ENCODE measurements at regions not wholly inside any gene's neighbourhood (a gene's known extent, or its start where the extent isn't known, plus 50 kb on each side); places are given as distances from the start of the nearest gene placed in this dataset.
A peak's percentile ranks its signal among the peaks of the same experiment; 100 is the strongest.

DNA sequence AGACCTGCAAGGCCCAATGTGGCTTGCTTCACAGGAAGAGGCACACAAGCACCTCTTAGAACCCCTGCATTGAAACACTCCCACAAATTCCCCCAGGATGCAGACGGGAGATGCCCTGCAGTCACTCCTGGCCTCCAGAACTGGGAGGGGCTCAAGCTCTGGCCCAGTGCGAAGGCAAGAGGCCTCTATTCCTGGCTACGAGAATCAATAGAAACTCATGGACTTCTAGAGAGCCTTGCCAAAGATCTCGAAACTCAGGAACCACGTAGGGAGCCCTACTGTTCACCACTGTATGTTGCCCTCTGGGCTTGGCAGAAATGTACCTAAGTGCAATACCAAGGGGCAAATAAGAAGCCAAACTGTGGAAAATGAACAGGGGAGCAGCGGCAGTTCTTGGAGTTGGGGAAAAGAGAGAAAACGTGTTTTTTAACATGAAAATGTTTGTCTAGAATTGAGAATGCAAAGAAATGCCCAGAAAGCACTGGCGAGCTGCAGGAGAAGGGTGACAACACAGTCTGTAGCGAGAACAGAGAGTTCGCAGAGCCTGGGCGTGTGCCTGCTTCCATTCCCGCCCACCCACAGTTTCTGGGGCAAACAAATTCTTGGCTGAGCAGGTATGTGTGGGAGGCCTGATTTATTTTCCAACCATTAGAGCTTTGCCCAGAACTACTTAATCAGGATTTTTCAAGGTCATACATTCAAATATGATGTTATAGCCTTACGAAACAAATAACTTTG, 260.5 kb upstream of the KLF14 start:
- DNase-seq (ENCODE audit: low read depth, low spot score): no peak

DNA sequence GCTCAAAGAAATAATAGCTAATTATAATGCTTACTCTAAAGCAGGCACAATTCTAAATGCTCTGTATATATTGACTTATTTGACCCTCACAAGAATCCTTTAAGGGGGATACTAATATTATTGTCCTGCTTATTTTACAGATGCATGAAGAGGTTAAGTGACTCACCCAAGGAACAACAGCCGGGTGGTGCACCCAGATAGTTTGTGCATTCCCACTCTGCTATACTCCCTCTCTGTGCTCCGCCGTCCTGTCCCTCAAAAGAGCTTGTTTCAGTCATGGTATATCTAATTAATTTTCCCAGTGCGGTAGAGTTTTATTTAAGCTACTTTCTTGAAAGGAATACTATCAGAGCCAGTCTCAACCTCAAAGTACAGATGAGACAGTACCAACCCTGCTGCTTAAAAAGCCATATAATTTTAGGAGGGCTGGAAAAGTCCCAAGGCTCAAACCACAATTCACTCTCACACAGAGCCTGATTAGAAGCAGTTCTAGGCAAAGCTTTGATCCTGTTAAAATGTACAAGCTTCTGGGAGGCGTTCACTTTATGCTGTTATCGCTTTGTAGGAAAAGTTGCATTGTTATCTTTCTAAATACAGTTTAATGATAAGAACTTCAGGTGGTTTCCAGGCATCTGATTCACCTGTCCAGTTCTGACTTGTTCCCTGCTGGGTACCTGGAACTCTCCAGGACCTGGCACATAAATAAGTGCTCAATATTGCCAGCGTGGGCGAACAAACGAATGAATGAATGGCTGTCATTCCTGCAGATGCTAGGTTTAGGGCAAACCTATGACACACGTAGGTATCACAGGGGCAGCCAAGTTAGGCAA, 261.5 kb upstream of the KLF14 start:
- DNase-seq (ENCODE audit: low read depth, low spot score): no peak

DNA sequence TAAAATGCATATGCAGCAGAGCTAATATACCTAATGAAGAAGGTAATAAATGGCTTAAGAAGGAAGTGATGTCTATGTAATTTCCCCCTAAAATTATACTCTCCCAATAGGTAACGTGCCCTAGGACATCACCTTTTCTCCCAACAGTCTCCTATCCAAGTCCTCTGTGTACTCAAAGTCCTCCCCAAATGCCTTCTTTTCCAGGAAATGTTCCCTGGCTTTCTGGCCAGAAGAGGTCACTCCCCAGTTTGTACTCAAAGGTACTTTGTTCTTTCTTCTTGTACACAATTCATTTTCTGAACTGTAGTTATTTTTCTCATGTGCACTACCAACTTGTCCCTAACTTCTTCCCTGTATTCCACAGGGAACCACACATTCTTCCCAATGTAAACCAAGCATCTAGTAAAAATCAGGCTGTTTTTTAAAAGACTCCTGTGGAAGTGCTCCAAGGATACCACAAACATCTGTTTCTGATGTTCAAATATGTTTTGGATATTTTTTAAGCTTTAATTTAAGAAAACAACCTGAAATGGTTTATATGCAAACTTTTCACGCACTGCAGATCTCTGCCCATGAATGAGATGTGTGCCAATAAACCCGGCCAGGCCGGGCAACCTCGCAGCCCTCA, 262.3 kb upstream of the KLF14 start:
- no peak for DNase-seq (ENCODE audit: low read depth, low spot score)

DNA sequence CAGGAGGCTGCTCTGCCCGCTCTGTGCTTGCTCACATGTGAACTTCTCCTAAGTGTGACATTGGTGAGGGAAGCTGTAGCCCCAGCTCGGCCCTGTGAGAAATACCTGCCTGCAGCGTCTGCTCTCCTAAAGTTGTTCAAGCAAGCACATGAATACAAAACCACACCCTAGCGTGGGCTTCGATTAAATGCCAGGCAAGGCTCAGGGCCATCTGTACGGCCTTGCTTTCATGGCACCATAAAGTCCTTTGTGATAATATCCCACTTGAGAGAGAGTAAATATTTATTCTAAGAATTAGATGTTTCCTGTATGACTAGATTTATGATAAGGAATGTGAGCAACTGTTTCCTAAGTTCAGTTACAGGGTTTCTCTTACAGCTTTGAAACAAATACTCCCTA, 262.8 kb upstream of the KLF14 start:
- DNase-seq (ENCODE audit: low read depth, low spot score): no peak

DNA sequence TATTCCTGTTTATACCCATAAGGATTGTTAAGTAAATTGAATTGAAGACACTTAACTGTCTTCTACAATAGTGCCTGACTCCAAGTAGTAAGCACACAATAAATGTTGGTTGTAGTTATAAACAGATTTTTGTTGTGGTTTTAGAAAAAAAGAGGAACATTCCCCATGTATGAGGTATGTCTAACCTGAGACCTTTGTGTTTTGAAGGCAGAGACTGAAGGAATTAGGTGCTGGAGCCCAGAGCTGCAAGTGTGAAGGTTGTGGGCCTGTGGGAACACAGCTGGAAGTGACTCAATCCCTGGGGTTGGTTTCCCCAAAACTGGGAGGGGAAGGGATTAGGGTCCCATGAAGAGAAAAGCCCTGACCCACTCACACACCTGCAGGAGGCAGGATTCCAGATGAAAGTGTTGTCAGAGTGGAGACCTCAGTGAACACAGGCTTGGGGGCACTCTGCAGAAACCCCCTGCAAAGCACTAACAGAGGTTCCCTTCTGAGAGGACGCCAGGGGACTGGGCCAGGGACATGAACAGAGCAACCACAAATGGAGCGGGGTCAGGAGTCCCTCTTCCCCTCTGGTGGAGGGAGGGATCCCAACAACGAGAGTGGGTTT, 265.1 kb upstream of the KLF14 start:
- no peak for DNase-seq (ENCODE audit: low read depth, low spot score)

DNA sequence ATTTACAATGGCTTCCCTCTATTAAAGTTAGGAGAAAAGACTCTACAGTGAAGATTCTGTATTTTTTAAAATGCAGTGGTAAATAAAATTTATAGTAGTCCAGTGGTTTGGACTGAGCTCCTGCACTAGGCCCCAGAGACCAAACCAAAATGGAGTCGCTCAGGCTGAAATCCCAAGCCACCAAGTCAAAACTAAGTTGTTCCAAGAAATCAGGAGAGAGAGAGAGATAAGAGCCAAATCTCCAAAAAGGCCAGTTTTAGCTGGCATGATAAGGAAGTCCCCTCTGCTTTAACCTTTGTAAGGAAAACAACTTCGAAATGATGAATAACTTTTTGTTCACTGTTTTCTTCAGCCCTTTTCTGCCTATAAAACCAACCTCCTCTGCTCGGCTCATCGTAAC, 265.9 kb upstream of the KLF14 start:
- DNase-seq (ENCODE audit: low read depth, low spot score): no peak

DNA sequence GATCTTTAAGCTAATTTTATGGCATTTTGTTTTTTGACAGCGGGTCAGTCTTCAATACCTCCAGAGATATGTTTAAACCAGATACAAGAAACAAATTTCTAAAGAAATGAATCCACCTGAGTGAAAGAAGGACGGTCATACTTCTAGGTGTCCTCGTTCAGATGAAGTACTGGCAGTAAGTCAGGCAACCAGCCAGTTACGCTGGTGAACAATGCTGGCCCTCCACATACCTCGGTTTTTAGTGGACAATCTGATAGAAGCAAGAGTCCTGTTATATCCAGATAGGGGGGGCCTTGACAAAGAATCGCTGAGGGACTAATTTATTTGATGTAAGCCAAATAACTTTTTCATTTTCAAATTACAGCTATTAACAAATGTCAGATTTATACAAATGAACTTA, 266.4 kb upstream of the KLF14 start:
- DNase-seq (ENCODE audit: low read depth, low spot score): no peak

DNA sequence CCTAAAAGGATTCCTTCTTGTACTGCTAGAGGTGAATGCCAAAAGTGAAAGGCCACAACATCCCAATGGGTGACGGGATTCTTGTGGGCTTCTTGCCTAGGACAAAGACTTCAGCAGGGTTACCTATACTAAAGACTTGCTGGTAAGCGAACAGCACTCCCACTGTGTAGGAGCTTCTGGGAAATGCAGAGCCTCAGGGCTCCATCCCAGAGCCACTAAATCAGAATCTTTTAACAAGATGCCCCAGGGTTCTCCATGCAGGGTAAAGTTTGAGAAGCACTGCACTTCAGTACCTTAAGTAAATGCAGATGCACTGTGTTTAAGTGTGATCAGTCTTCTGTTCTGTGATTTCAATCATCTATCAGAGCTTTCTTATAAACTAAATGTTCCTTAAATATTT, 266.9 kb upstream of the KLF14 start:
- DNase-seq (ENCODE audit: low read depth, low spot score): no peak

DNA sequence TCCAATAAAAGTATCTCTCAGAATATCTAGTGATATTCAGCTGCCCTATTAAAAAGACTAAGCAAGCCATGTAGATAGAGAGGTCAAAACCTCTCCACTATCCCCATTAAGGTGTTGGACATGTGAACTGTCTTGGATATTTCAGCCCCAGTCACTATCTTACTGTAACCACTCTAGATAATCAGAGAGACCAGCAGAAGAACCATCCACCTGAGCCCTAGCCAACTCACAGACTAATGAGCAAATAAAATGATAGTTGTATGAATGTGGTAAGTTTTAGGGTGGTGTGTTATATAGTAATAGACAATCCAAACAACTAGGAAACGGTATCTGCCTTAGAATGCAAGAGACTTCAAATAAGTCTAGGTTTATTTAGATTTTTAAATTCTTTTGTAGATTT, 268.6 kb upstream of the KLF14 start:
- no peak for DNase-seq (ENCODE audit: low read depth, low spot score)

DNA sequence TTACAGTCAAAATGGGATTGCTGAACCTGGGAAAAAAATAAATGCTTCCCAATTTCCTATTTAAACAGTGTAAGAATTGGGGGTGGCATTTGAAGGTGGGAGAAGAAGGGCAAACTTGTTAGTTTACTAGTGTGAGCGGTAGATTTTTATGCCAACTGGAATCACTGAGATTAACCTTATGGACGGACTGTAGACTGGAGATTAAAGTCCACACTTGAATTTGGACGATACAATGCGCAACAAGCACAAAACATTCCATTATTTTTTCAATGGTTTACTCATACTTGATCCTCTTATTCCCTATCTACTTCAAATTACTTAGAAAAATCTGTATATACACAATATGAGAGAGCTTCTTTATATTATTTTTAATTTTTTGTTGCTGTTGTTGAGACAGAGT, 269.6 kb upstream of the KLF14 start:
- DNase-seq (ENCODE audit: low read depth, low spot score): no peak

DNA sequence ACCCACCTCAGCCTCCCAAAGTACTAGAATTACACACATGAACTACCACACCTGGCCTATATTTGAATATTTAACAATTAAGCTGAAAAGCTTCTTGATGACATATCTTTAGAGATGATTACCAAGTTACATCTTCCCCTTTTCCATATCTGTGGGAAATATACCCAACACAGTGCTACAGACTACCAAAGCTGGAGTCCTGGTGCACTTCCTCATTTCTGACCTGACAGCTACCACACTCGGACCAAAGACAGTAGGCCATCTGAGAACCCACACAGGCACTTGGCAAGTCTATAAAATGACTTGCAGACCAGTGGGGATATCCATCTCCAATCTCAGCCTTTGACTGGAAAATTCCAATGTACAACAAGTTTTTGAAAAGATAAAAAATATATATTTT, 270.4 kb upstream of the KLF14 start:
- no peak for DNase-seq (ENCODE audit: low read depth, low spot score)

DNA sequence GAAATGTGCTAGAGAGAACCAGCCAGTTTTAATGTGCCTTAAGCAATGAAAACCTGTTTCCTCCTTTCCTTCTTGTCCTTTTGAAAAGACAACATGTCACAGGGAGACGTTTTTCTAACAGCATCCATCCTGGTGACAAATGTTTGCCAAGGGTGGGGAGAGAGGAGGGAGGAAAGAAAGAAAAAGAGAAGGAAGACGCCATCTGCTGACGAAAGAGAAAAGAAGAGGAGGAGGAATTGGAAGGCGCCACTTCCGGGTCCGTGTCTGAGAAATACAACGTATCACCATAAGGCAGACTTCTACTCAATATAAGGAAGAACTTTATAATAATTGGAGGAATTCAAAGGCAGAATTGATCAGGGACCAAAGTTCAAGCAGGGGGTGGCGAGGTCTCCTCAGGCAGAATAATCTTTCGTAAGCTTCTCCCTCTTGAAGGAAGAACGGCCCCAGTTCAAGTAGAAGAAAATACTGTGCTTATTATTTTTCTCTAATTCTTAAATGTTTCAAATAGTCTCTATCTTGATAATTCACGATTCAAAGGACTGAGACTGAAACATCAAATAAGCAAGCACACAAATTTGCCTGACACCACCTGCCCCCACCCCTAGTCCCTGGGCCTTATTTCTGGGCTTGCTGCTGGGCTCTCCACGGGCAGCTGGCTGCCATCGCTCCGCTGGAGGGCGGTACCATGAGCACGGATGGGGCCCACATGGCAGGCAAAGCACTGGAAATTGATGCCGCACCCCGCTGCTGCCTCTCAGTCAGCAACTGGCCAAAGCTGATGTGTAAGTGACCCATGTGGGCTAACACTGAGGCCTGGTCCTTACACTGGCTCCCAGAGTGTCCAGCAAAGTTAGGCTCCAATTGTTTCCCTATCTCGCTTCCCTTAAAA, 273.7 kb upstream of the KLF14 start:
- DNase-seq (ENCODE audit: low read depth, low spot score): peak; percentile 13

DNA sequence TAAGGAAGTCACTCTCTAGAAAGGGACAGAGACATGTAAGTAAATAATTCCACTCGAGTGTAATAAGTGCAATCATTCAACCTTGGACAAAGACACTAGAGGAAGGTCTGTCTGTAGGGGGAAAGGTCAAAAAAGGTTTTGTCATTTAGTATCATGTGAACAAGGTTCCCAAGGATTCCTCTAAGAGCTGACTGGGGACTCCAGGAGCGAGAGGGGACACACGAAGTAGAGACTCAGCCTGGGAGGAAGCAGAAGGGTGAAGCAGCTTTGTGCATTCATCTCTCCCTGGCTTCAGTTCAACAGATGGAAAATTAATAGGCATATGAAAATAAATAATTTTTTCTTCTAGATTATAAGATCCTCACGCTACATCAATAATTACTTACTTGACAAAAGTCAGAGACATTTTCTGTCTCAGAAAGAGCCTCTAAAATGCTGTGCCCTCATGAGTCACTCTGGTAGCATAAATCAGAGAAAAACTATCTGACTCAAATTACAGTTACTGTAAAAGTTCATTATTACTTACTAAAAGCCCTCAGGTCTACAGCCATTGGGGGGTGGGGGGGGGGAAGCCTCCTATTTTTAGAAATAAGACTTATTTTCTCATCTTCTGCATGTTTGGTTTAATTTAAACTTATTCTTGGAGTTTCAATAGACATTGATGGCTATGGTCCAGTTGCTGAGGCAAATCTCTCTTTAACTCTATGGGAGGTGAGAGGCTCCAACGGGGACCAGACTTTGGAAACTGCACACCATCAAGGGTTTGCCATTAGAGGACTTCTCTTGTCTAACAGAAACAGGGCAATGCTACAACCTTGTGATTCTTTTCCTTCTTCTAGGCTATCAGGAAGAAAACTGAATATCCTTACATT, 275.1 kb upstream of the KLF14 start:
- no peak for DNase-seq (ENCODE audit: low read depth, low spot score)

DNA sequence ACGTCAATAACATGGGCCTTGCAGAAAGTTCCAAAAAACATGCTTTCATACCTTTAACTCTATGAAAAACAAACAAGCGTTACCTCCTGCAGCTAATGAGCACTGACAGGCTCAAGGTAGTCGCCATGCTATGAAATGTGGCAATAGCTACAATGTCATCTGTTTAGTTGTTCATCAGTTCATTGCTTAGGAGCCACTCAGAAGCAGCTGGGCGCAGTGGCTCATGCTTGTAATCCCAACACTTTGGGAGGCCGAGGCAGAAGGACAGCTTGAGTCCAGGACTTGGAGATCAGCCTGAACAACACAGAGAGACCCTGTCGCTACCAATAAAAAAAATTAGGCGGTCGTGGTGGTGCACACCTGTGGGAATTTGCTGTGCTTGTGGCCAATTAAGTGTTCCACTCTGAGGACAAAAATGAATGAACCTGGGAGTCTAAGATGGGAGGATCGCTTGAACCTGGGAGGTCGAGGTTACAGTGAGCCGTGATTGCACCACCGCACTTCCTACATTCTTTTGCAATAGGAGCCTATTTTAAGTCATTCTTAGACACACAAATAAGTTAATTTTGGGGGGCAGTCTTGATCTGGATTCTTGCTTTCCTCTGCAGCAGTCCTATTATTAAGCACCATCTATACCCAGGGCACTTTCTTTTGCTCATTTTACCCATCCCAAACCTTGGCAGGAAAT, 276.2 kb upstream of the KLF14 start:
- DNase-seq (ENCODE audit: low read depth, low spot score): no peak

DNA sequence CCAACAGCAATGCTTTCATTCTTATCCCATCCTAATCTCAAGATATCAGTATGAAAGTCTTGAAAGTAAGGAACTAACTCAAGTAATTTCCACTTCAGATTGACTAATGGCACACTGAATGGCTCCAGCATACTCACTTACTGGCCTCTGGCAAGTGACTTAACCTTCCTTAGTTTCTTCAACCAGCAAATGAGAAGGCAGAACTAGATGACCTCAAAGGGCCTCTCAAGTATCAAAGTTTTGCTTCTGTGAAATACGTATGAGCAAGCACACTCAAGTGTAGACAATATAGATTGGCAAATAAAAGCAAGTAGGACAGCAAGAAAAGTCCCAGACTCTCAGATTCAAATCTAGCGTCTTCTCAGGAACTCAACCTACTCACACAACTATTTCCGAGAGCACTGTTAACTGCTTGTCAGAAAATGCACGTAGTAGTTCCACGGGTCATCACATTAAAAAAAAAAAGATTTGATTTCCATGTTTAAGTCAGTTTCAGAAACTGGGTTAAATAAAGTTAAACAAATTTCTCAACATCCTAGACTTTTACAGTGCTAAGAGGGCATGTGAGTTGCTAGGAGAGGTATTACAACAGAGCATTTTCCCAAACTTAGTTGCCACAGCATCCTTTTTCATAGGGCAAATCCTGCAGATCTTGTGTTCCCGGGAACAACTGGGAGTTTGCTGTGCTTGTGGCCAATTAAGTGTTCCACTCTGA, 276.9 kb upstream of the KLF14 start:
- no peak for DNase-seq (ENCODE audit: low read depth, low spot score)

DNA sequence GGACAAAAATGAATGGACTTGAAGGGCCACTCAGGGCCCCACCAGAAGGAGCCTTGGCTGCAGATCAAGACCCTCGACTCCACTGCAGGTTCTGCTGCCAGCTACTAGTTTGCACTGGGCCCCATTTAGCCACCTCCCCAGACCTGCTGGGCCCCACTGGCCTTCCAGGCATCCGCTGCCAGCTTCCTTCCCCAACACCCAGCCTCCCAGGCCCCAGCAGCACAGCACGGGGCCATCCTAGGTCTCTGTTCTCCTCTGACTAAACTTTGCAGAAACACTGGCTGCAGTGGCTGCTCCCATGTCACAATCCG, 277.4 kb upstream of the KLF14 start:
- no peak for DNase-seq (ENCODE audit: low read depth, low spot score)

DNA sequence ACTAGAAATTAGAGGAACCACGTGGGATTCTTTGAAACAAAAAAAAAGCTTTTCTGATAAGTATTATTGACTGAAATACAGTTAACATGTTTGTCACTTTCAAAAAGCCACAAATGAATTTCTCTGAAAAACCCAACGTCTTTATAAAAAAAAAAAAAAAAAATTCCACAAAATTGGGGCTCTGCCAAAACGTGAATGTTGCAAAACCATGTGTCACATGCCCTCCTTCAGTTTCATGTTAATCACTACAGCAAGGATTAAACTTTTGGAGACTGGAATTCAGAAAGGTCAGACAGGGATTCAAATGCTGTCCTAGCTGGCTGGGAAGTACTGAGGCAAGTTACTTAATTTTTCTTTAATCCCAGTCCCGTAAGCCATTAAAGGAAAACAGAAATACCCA, 278.0 kb upstream of the KLF14 start:
- no peak for DNase-seq (ENCODE audit: low read depth, low spot score)

DNA sequence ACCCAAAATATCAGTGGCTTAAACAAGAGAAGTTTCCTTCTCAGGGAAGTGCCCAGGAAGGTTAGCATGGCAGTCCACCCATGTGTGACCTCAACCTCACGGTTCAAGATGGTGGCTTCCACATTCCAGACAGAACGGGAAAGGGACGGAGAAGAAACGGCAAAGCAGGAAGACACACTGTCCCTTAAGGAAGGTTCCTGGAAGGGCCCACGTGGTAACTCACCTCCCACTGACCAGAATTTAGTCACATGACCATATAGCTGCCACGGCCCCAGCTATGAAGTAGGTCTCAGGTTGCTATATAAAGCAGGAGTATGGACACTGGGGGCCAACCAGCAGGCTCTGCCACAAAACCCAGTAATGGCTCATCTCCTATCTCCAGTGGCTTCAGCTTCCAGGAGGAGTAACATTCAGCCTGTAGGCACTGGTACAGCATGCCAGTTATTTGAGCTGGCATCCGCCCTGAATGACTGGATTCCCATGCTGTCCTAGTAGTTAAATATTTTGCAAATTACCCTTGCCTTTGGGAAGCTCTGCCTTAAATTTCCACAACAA, 278.5 kb upstream of the KLF14 start:
- DNase-seq (ENCODE audit: low read depth, low spot score): no peak

DNA sequence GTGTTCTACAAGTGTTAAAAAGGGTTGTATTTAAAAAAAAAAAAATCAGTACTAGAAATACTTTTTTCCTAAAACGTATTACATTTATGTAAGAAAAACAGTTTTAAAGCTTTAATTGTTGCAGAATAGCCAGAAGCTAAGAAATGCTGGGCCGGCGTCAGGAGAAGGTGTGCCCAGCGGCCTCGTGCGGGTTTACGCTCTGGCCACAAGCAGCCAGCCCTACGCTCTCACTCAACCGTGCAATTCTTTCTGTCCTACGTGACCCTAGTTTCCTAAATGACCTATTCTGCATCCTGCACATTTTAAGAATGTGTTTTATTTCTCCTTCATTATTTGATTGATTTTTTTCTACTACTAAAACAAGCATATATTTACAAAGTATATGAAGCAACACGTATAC, 279.7 kb upstream of the KLF14 start:
- DNase-seq (ENCODE audit: low read depth, low spot score): no peak

Measured in activated naive CD8-positive, alpha-beta T cell treated with anti-CD3 and anti-CD28 coated beads, Interleukin-2, amount 50 U/mL, for 16 hours (primary cell).